ENCODE measurements at regions not wholly inside any gene's neighbourhood (a gene's known extent, or its start where the extent isn't known, plus 50 kb on each side); places are given as distances from the start of the nearest gene placed in this dataset.

- TF ChIP-seq CTCF (conservative IDR thresholded peaks at IDR 0.05; ENCODE audit: low read length) (no peak), EZH2phosphoT487 (IDR thresholded peaks at IDR 0.05; ENCODE audit: borderline replicate concordance) (no peak)
Measured at GRCh38 chr9:7284117-7284516, 515.5 kb downstream of the DMAC1 start.

Measured in Loucy (cell line).